ENCODE measurements at regions not wholly inside any gene's neighbourhood (a gene's known extent, or its start where the extent isn't known, plus 50 kb on each side); places are given as distances from the start of the nearest gene placed in this dataset.

- no peak overlapping the region for H3K4me3 Mint-ChIP-seq
- Histone ChIP-seq H3K27ac (ENCODE audit: low read depth in 1 of 2, low read length in 2 of 2) (no peak overlapping the region), H3K79me2 (ENCODE audit: insufficient read depth, low read length) (no peaks in the 10 kb centered on the region), H3K4me3 (replicated peaks in 1 of 3; ENCODE audit: low read depth in 2 of 3, low read length in 3 of 3) (no peak overlapping the region), H3K4me1 (ENCODE audit: control insufficient read depth in 1 of 2, insufficient read depth in 2 of 2, low read length in 2 of 2) (peaks cover 23% of the 10 kb centered on the region in 2 donors), H3K9me3 (replicated peaks in 1 of 2; ENCODE audit: control insufficient read depth in 1 of 2, insufficient read depth in 1 of 2, low read length in 2 of 2) (no peaks in the 10 kb centered on the region), H3K4me2 (replicated peaks; ENCODE audit: extremely low read depth, low read length, poor library complexity, severe bottlenecking) (no peak overlapping the region), H2AFZ (ENCODE audit: insufficient read depth, low read depth, low read length, poor library complexity, severe bottlenecking) (no peak overlapping the region), H3K27me3 (ENCODE audit: control insufficient read depth in 2 of 2, insufficient read depth in 2 of 2, low read length in 2 of 2) (no peaks in the 10 kb centered on the region), H4K20me1 (ENCODE audit: insufficient read depth, low read length) (no peaks in the 10 kb centered on the region), H3K9ac (ENCODE audit: insufficient read depth, low read length, poor library complexity, severe bottlenecking) (no peak overlapping the region), H3K36me3 (replicated peaks in 1 of 2; ENCODE audit: control insufficient read depth in 1 of 2, insufficient read depth in 2 of 2, low read length in 2 of 2) (no peaks in the 10 kb centered on the region)
- DNase-seq, result no peak
- intact Hi-C loops (cut with micrococcal nuclease), result no loop called here
- H3K27ac Mint-ChIP-seq, result no peak overlapping the region
- no peaks in the 10 kb centered on the region for H3K27me3 Mint-ChIP-seq (ENCODE audit: low read depth in 3 of 3)
- no CpG with 5 or more reads among the region's 3 CpGs for whole genome bisulfite sequencing (ENCODE audit: insufficient coverage)
- H3K9me3 Mint-ChIP-seq, result no peaks in the 10 kb centered on the region
- peaks cover 22% of the 10 kb centered on the region for H3K4me1 Mint-ChIP-seq
- TF ChIP-seq CTCF (IDR thresholded peaks at IDR 0.05), result no peak
- H3K36me3 Mint-ChIP-seq, result no peaks in the 10 kb centered on the region
These were observed 87.5 kb upstream of the MITF start for GRCh38 chr3:69651765-69652164.

- H3K79me2 ChIP-seq (ENCODE audit: insufficient read depth, low read length), result no peaks in the 10 kb centered on the region
- H3K4me3 ChIP-seq (replicated peaks in 1 of 3; ENCODE audit: low read depth in 2 of 3, low read length in 3 of 3), result no peak overlapping the region
- H2AFZ ChIP-seq (ENCODE audit: insufficient read depth, low read depth, low read length, poor library complexity, severe bottlenecking), result no peak overlapping the region
- H3K4me1 ChIP-seq (ENCODE audit: control insufficient read depth in 1 of 2, insufficient read depth in 2 of 2, low read length in 2 of 2), result peaks cover 23% of the 10 kb centered on the region in 2 donors
- Mint-ChIP-seq H3K36me3 (no peaks in the 10 kb centered on the region), H3K27ac (no peak overlapping the region), H3K9me3 (no peaks in the 10 kb centered on the region), H3K4me3 (no peak overlapping the region), H3K4me1 (peaks cover 22% of the 10 kb centered on the region), H3K27me3 (ENCODE audit: low read depth in 3 of 3) (no peaks in the 10 kb centered on the region)
- H3K9me3 ChIP-seq (replicated peaks in 1 of 2; ENCODE audit: control insufficient read depth in 1 of 2, insufficient read depth in 1 of 2, low read length in 2 of 2), result no peaks in the 10 kb centered on the region
- intact Hi-C loops (cut with micrococcal nuclease), result no loop called here
- no peak overlapping the region for H3K9ac ChIP-seq (ENCODE audit: insufficient read depth, low read length, poor library complexity, severe bottlenecking)
- TF ChIP-seq CTCF (IDR thresholded peaks at IDR 0.05), result no peak
- no peaks in the 10 kb centered on the region for H3K36me3 ChIP-seq (replicated peaks in 1 of 2; ENCODE audit: control insufficient read depth in 1 of 2, insufficient read depth in 2 of 2, low read length in 2 of 2)
- WGBS (ENCODE audit: insufficient coverage), result no CpG with 5 or more reads among the region's 1 CpG
- no peak overlapping the region for H3K27ac ChIP-seq (ENCODE audit: low read depth in 1 of 2, low read length in 2 of 2)
- no peaks in the 10 kb centered on the region for H3K27me3 ChIP-seq (ENCODE audit: control insufficient read depth in 2 of 2, insufficient read depth in 2 of 2, low read length in 2 of 2)
- no peak overlapping the region for H3K4me2 ChIP-seq (replicated peaks; ENCODE audit: extremely low read depth, low read length, poor library complexity, severe bottlenecking)
- H4K20me1 ChIP-seq (ENCODE audit: insufficient read depth, low read length), result no peaks in the 10 kb centered on the region
- no peak for DNase-seq
These were observed 89.2 kb upstream of the MITF start for GRCh38 chr3:69650066-69650419.

Data from CD14-positive monocyte (primary cell).